ENCODE measurements at regions not wholly inside any gene's neighbourhood (a gene's known extent, or its start where the extent isn't known, plus 50 kb on each side); places are given as distances from the start of the nearest gene placed in this dataset.
A peak's percentile ranks its signal among the peaks of the same experiment; 100 is the strongest.

GRCh38 chr3:168620854-168621253 lies 525.1 kb upstream of the GOLIM4 start:
- Histone ChIP-seq H3K9me2 (replicated peaks; ENCODE audit: insufficient read depth) (no peaks in the 10 kb centered on the region), H3K4me3 (no peak overlapping the region), H3K36me3 (replicated peaks; ENCODE audit: insufficient read depth, low read depth) (no peaks in the 10 kb centered on the region), H3K79me2 (no peaks in the 10 kb centered on the region), H3K27ac (no peak overlapping the region), H4K20me1 (ENCODE audit: insufficient read depth, poor library complexity, severe bottlenecking) (no peaks in the 10 kb centered on the region), H3K9me3 (ENCODE audit: low read depth) (no peaks in the 10 kb centered on the region), H3K27me3 (no peaks in the 10 kb centered on the region), H2AFZ (no peak overlapping the region), H3K4me1 (ENCODE audit: insufficient read depth) (no peaks in the 10 kb centered on the region), H3K4me2 (no peak overlapping the region)
- TF ChIP-seq EZH2 (IDR thresholded peaks at IDR 0.05; ENCODE audit: borderline replicate concordance): no peak
- no peak for TF ChIP-seq EZH2phosphoT487 (IDR thresholded peaks at IDR 0.05; ENCODE audit: low read depth, severe bottlenecking, unreplicated experiment)
- TF ChIP-seq CTCF (IDR thresholded peaks at IDR 0.05; ENCODE audit: poor library complexity): peak; percentile 64
- DNase-seq (ENCODE audit: low spot score): peak; percentile 66
- WGBS (ENCODE audit: low lambda C conversion rate, missing lambda C conversion rate): 58% methylated on average over 5 of the region's 5 CpGs

DNA sequence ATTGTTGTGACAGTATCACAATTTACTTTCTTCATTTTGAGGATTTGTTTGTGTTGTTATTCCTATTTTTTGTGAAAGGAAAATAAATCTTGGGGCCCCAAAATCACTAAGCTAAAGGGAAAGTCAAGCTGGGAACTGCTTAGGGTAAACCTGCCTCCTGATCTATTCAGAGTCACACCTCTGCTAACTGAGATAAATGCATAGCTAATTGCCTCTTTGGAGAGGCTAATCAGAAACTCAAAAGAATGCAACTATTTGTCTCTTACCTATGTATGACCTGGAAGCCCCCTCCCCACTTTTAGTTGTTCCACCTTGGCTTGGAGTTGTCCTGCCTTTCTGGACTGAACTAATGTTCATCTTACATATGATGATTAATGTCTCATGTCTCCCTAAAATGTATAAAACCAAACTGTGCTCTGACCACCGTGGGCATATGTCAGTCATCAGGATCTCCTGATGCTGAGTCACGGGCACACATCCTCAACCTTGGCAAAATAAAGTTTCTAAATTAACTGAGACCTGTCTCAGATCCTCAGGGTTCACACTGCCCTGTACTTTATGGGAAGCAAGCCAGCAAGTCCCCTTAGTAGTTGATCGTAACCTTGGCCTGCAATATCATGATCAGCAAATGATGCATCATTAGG lies 523.2 kb upstream of the GOLIM4 start:
- Histone ChIP-seq H3K4me3 (no peak overlapping the region), H3K9me2 (replicated peaks; ENCODE audit: insufficient read depth) (no peaks in the 10 kb centered on the region), H3K36me3 (replicated peaks; ENCODE audit: insufficient read depth, low read depth) (no peaks in the 10 kb centered on the region), H3K4me2 (no peak overlapping the region), H3K27ac (no peak overlapping the region), H2AFZ (no peak overlapping the region), H3K27me3 (no peaks in the 10 kb centered on the region), H3K9me3 (ENCODE audit: low read depth) (no peaks in the 10 kb centered on the region), H4K20me1 (ENCODE audit: insufficient read depth, poor library complexity, severe bottlenecking) (no peaks in the 10 kb centered on the region), H3K79me2 (no peaks in the 10 kb centered on the region), H3K4me1 (ENCODE audit: insufficient read depth) (no peaks in the 10 kb centered on the region)
- no peak for DNase-seq (ENCODE audit: low spot score)
- WGBS (ENCODE audit: low lambda C conversion rate, missing lambda C conversion rate): 83% methylated on average over 3 of the region's 3 CpGs
- no peak for TF ChIP-seq CTCF (IDR thresholded peaks at IDR 0.05; ENCODE audit: poor library complexity)
- TF ChIP-seq EZH2phosphoT487 (IDR thresholded peaks at IDR 0.05; ENCODE audit: low read depth, severe bottlenecking, unreplicated experiment): no peak
- TF ChIP-seq EZH2 (IDR thresholded peaks at IDR 0.05; ENCODE audit: borderline replicate concordance): no peak

DNA sequence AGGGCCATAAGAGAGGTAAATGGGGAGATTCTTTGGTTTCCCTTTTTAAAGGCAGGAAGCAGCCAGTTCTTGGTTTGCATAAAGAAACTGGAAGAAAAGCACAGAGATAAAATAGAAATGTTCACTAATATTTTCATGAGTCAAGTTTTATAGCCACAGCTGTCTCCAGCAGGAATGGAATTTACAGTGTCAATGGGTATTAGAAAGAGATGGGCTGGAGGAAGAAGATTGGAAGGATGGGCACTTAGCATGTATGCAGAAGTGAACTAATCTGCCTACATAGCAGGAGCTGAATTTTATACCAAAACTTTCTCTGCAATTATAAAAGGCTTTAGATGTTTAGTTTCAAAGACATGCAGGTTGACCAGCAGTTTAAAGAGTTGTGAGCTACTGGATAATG lies 521.9 kb upstream of the GOLIM4 start:
- H2AFZ ChIP-seq: no peak overlapping the region
- H3K27me3 ChIP-seq: no peaks in the 10 kb centered on the region
- no peak overlapping the region for H3K4me3 ChIP-seq
- DNase-seq (ENCODE audit: low spot score): no peak
- H3K4me2 ChIP-seq: no peak overlapping the region
- H4K20me1 ChIP-seq (ENCODE audit: insufficient read depth, poor library complexity, severe bottlenecking): no peaks in the 10 kb centered on the region
- H3K36me3 ChIP-seq (replicated peaks; ENCODE audit: insufficient read depth, low read depth): no peaks in the 10 kb centered on the region
- H3K9me2 ChIP-seq (replicated peaks; ENCODE audit: insufficient read depth): no peaks in the 10 kb centered on the region
- TF ChIP-seq EZH2 (IDR thresholded peaks at IDR 0.05; ENCODE audit: borderline replicate concordance) (no peak), CTCF (IDR thresholded peaks at IDR 0.05; ENCODE audit: poor library complexity) (no peak), EZH2phosphoT487 (IDR thresholded peaks at IDR 0.05; ENCODE audit: low read depth, severe bottlenecking, unreplicated experiment) (no peak)
- H3K79me2 ChIP-seq: no peaks in the 10 kb centered on the region
- no peak overlapping the region for H3K27ac ChIP-seq
- H3K4me1 ChIP-seq (ENCODE audit: insufficient read depth): no peaks in the 10 kb centered on the region
- H3K9me3 ChIP-seq (ENCODE audit: low read depth): no peaks in the 10 kb centered on the region

- Histone ChIP-seq H2AFZ (no peak overlapping the region), H3K9me3 (ENCODE audit: low read depth) (no peaks in the 10 kb centered on the region), H3K4me1 (ENCODE audit: insufficient read depth) (no peaks in the 10 kb centered on the region), H3K4me2 (no peak overlapping the region), H3K9me2 (replicated peaks; ENCODE audit: insufficient read depth) (no peaks in the 10 kb centered on the region), H3K36me3 (replicated peaks; ENCODE audit: insufficient read depth, low read depth) (no peaks in the 10 kb centered on the region), H3K27me3 (no peaks in the 10 kb centered on the region), H3K4me3 (no peak overlapping the region), H3K27ac (no peak overlapping the region), H3K79me2 (no peaks in the 10 kb centered on the region), H4K20me1 (ENCODE audit: insufficient read depth, poor library complexity, severe bottlenecking) (no peaks in the 10 kb centered on the region)
- TF ChIP-seq EZH2phosphoT487 (IDR thresholded peaks at IDR 0.05; ENCODE audit: low read depth, severe bottlenecking, unreplicated experiment) (no peak), EZH2 (IDR thresholded peaks at IDR 0.05; ENCODE audit: borderline replicate concordance) (no peak), CTCF (IDR thresholded peaks at IDR 0.05; ENCODE audit: poor library complexity) (no peak)
- 82% methylated on average over 3 of the region's 3 CpGs for WGBS (ENCODE audit: low lambda C conversion rate, missing lambda C conversion rate)
- DNase-seq (ENCODE audit: low spot score): no peak
Observed at GRCh38 chr3:168616915-168617314, 521.2 kb upstream of the GOLIM4 start.
